ENCODE measurements at regions not wholly inside any gene's neighbourhood (a gene's known extent, or its start where the extent isn't known, plus 50 kb on each side); places are given as distances from the start of the nearest gene placed in this dataset.

- H3K4me1 ChIP-seq (ENCODE audit: control insufficient read depth, low read length) = no peaks in the 10 kb centered on the region
- H3K27me3 ChIP-seq (ENCODE audit: control insufficient read depth, low read length) = no peaks in the 10 kb centered on the region
- no peaks in the 10 kb centered on the region for H3F3A ChIP-seq (ENCODE audit: control insufficient read depth, insufficient read depth)
- no peaks in the 10 kb centered on the region for H3K36me3 ChIP-seq (ENCODE audit: control insufficient read depth, low read length)
- no peak overlapping the region for H3K4me2 ChIP-seq (ENCODE audit: low read length)
- H3K9me3 ChIP-seq (ENCODE audit: control insufficient read depth, insufficient read depth, low read length) = no peaks in the 10 kb centered on the region
- no peak overlapping the region for H3K4me3 ChIP-seq (ENCODE audit: low read length)
- TF ChIP-seq CTCF (IDR thresholded peaks at IDR 0.05; ENCODE audit: low read depth, low read length, poor library complexity, severe bottlenecking) (no peak), EZH2phosphoT487 (IDR thresholded peaks at IDR 0.05; ENCODE audit: borderline replicate concordance, low read length) (no peak)
- H3K9me2 ChIP-seq (replicated peaks; ENCODE audit: control insufficient read depth, low read length) = no peaks in the 10 kb centered on the region
- H3K79me2 ChIP-seq (ENCODE audit: control insufficient read depth, low read length) = no peaks in the 10 kb centered on the region
- H4K20me1 ChIP-seq (ENCODE audit: control insufficient read depth, insufficient read depth, low read depth, low read length) = no peaks in the 10 kb centered on the region
- H3K27ac ChIP-seq (ENCODE audit: low read depth, low read length) = no peak overlapping the region
These were observed 921.2 kb upstream of the CNTNAP5 start for GRCh38 chr2:123103902-123104301.

- Histone ChIP-seq H3K79me2 (ENCODE audit: control insufficient read depth, low read length) (no peaks in the 10 kb centered on the region), H3K4me1 (ENCODE audit: control insufficient read depth, low read length) (no peaks in the 10 kb centered on the region), H3K9me3 (ENCODE audit: control insufficient read depth, insufficient read depth, low read length) (no peaks in the 10 kb centered on the region; the same call in 1 of the 2 replicates), H3F3A (ENCODE audit: control insufficient read depth, insufficient read depth) (no peaks in the 10 kb centered on the region), H4K20me1 (ENCODE audit: control insufficient read depth, insufficient read depth, low read depth, low read length) (no peaks in the 10 kb centered on the region), H3K4me3 (ENCODE audit: low read length) (no peak overlapping the region), H3K9me2 (replicated peaks; ENCODE audit: control insufficient read depth, low read length) (no peaks in the 10 kb centered on the region), H3K4me2 (ENCODE audit: low read length) (no peak overlapping the region), H3K36me3 (ENCODE audit: control insufficient read depth, low read length) (no peaks in the 10 kb centered on the region), H3K27ac (ENCODE audit: low read depth, low read length) (no peak overlapping the region), H3K27me3 (ENCODE audit: control insufficient read depth, low read length) (no peaks in the 10 kb centered on the region)
- no peak for TF ChIP-seq CTCF (IDR thresholded peaks at IDR 0.05; ENCODE audit: low read depth, low read length, poor library complexity, severe bottlenecking)
- TF ChIP-seq EZH2phosphoT487 (IDR thresholded peaks at IDR 0.05; ENCODE audit: borderline replicate concordance, low read length) = no peak
These were observed 908.5 kb upstream of the CNTNAP5 start for GRCh38 chr2:123116595-123116994.

GRCh38 chr2:123127236-123127635 is 897.9 kb upstream of the CNTNAP5 start:
- Histone ChIP-seq H4K20me1 (ENCODE audit: control insufficient read depth, insufficient read depth, low read depth, low read length) (no peaks in the 10 kb centered on the region), H3K4me3 (ENCODE audit: low read length) (no peak overlapping the region), H3K4me1 (ENCODE audit: control insufficient read depth, low read length) (no peaks in the 10 kb centered on the region), H3K4me2 (ENCODE audit: low read length) (no peak overlapping the region), H3K27ac (ENCODE audit: low read depth, low read length) (no peak overlapping the region), H3K27me3 (ENCODE audit: control insufficient read depth, low read length) (no peaks in the 10 kb centered on the region), H3F3A (ENCODE audit: control insufficient read depth, insufficient read depth) (no peaks in the 10 kb centered on the region), H3K9me3 (ENCODE audit: control insufficient read depth, insufficient read depth, low read length) (no peaks in the 10 kb centered on the region), H3K9me2 (replicated peaks; ENCODE audit: control insufficient read depth, low read length) (no peaks in the 10 kb centered on the region), H3K79me2 (ENCODE audit: control insufficient read depth, low read length) (no peaks in the 10 kb centered on the region), H3K36me3 (ENCODE audit: control insufficient read depth, low read length) (no peaks in the 10 kb centered on the region)
- no peak for TF ChIP-seq CTCF (IDR thresholded peaks at IDR 0.05; ENCODE audit: low read depth, low read length, poor library complexity, severe bottlenecking)
- no peak for TF ChIP-seq EZH2phosphoT487 (IDR thresholded peaks at IDR 0.05; ENCODE audit: borderline replicate concordance, low read length)

- H3K4me1 ChIP-seq (ENCODE audit: control insufficient read depth, low read length) = no peaks in the 10 kb centered on the region
- no peaks in the 10 kb centered on the region for H3K79me2 ChIP-seq (ENCODE audit: control insufficient read depth, low read length)
- H3K9me3 ChIP-seq (ENCODE audit: control insufficient read depth, insufficient read depth, low read length) = no peaks in the 10 kb centered on the region
- no peak overlapping the region for H3K4me3 ChIP-seq (ENCODE audit: low read length)
- no peaks in the 10 kb centered on the region for H3K27me3 ChIP-seq (ENCODE audit: control insufficient read depth, low read length)
- no peaks in the 10 kb centered on the region for H3F3A ChIP-seq (ENCODE audit: control insufficient read depth, insufficient read depth)
- H3K27ac ChIP-seq (ENCODE audit: low read depth, low read length) = no peak overlapping the region
- TF ChIP-seq CTCF (IDR thresholded peaks at IDR 0.05; ENCODE audit: low read depth, low read length, poor library complexity, severe bottlenecking) (no peak), EZH2phosphoT487 (IDR thresholded peaks at IDR 0.05; ENCODE audit: borderline replicate concordance, low read length) (no peak)
- no peaks in the 10 kb centered on the region for H3K9me2 ChIP-seq (replicated peaks; ENCODE audit: control insufficient read depth, low read length)
- H3K36me3 ChIP-seq (ENCODE audit: control insufficient read depth, low read length) = no peaks in the 10 kb centered on the region
- no peak overlapping the region for H3K4me2 ChIP-seq (ENCODE audit: low read length)
- no peaks in the 10 kb centered on the region for H4K20me1 ChIP-seq (ENCODE audit: control insufficient read depth, insufficient read depth, low read depth, low read length)
These were observed 896.1 kb upstream of the CNTNAP5 start for GRCh38 chr2:123128951-123129350.
